GM12864 (cell line): ENCODE measurements at regions not wholly inside any gene's neighbourhood (a gene's known extent, or its start where the extent isn't known, plus 50 kb on each side); places are given as distances from the start of the nearest gene placed in this dataset.

ENCODE experiments used
- DNase-seq: peaks from one replicate; pipeline ENCODE4 v3.0.0-alpha.2; 2011; ENCODE audit warnings: low read depth
- H3K4me3 ChIP-seq: 2 replicates; pipeline ENCODE4 v1.5.1; 2011; ENCODE audit warnings: mild to moderate bottlenecking, low read depth, low read length, control low read depth
- TF ChIP-seq, protein P1 (sequence below): IDR thresholded peaks from 2 replicates; pipeline ENCODE4 v1.5.1; 2011; ENCODE audit warnings: low read depth, mild to moderate bottlenecking, moderate library complexity, low read length, control low read depth, inconsistent platforms; ENCODE audit errors: missing control alignments

DNA sequence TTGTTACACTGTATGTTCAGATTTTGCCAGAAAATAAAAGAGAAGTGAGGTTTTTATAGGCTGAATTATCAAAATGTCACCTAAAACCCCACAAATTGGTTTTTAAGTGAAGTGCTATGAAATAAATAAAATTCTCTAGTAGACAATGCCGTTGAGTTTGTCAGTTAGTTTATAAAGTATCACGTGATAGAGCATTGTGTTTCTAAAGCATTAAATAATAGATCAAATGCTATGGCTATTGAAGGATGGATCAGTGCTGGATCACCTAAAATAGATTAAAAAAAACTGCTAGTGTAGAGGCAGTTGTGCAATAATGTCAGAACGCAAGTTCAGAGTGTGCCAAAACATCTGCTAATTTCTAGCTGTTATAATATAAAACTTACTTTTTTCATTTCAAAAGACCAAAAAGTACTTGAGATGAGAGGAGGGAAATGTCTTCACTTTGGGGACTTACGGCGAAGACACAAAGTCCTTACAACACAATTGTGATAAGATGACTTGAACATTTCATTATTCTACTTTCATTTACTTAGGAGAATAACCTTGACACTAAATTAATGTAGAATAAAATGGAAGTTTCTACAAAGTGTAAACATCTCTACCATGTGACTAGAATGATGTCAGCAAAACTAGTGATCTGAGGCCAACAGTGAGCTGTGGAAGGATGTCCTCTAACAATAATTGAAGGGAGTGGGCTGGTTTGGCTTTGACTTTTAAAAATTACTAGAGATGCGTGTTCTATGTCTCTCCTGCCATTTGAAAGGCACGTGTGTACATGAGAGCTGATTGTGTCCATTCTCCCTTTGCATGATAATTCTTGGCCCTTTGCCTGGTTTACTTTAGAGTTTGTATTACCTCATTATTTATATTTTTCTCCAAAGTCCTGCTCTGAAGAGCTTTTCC lies 154.4 kb upstream of the PDE3A start:
- H3K4me3 ChIP-seq, result no peak overlapping the region
- DNase-seq, result no peak
- TF ChIP-seq, protein P1, sequence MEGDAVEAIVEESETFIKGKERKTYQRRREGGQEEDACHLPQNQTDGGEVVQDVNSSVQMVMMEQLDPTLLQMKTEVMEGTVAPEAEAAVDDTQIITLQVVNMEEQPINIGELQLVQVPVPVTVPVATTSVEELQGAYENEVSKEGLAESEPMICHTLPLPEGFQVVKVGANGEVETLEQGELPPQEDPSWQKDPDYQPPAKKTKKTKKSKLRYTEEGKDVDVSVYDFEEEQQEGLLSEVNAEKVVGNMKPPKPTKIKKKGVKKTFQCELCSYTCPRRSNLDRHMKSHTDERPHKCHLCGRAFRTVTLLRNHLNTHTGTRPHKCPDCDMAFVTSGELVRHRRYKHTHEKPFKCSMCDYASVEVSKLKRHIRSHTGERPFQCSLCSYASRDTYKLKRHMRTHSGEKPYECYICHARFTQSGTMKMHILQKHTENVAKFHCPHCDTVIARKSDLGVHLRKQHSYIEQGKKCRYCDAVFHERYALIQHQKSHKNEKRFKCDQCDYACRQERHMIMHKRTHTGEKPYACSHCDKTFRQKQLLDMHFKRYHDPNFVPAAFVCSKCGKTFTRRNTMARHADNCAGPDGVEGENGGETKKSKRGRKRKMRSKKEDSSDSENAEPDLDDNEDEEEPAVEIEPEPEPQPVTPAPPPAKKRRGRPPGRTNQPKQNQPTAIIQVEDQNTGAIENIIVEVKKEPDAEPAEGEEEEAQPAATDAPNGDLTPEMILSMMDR, result no peak

DNA sequence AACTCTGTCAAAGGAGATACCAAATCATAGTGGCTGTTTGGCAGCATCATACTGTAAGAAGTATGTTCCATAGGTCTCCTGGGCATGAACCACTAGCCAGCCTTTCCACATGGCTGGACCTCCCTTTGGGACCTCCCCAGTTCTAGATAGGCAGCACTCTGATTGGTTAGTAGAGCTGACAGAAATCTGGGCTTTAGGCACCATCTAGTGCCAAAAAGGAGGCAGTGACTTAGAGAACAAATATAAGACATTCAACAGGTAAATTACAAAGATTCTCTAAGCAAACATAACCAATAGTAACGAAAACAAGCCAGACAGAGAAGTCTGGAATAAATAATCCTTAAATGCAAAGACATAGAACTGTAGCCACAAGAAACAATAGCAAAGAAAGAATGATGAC lies 148.0 kb upstream of the PDE3A start:
- TF ChIP-seq, protein P1, result no peak
- no peak for DNase-seq
- H3K4me3 ChIP-seq, result no peak overlapping the region

DNA sequence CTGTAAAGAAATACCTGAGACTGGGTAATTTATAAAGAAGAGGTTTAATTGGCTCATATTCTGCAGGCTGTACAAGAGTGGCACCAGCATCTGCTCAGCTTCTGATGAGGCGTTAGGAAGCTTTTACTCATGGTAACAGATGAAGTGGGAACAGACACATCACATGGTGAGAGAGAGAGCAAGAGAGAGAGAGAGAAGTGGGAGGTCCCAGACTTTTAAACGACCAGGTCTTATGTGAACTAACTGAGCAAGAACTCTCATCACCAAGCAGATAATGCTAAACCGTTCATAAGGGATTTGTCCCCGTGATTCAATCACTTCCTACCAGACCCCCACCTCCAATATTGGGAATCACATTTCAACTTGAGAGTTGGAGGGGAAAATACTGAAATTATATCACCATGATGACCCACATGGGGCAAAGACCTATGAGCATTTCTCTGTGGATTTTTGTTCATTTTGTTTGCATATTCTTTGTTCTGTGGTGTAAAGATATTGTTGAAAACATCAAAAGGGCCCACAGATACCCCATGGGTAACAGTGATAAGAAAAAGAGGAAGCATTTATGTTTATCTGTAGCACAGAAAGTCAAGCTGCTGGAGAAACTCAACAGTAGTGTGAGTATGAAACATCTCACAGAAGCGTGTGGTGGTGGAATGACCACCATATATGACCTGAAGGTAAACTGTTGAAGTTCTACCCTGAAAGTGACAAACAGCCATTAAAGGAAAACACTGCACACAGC lies 135.2 kb upstream of the PDE3A start:
- DNase-seq, result no peak
- no peak overlapping the region for H3K4me3 ChIP-seq
- TF ChIP-seq, protein P1, result no peak

DNA sequence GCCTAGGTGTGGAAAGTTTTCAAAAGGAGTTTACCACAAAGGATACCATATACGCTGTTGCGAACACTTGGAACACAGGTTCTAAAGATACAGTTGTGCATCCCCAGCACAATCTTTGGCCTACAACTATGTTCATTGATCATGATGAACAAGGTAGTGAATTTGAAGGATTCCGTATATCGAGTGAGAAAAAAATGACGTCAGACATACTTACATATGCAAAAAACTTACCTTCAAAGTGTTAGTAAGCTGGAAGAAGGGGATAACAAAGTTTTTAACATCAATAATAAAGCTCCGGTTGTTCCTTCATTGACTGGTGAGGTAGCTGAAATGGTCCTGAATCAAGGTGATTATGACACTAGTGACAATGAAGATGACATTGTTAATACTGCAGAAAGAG lies 133.9 kb upstream of the PDE3A start:
- DNase-seq, result no peak
- H3K4me3 ChIP-seq, result no peak overlapping the region
- TF ChIP-seq, protein P1, result no peak

DNA sequence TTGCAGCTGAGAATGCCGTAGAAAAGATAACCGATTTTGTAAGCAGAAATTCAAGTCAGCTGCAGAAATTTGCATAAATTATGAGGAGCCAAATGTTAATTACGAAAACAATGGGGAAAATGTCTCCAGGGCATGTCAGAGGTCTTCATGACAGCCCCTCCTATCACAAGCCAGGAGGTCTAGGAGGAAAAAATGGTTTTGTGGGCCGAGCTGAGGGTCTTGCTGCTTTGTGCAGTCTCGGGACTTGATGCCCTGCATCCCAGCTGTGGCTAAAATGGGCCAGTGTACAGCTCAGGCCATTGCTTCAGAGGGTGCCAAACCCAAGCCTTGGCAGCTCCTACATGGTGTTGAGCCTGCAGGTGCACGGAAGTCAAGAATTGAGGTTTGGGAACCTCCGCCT lies 131.2 kb upstream of the PDE3A start:
- H3K4me3 ChIP-seq, result no peak overlapping the region
- DNase-seq, result no peak
- TF ChIP-seq, protein P1, result no peak

DNA sequence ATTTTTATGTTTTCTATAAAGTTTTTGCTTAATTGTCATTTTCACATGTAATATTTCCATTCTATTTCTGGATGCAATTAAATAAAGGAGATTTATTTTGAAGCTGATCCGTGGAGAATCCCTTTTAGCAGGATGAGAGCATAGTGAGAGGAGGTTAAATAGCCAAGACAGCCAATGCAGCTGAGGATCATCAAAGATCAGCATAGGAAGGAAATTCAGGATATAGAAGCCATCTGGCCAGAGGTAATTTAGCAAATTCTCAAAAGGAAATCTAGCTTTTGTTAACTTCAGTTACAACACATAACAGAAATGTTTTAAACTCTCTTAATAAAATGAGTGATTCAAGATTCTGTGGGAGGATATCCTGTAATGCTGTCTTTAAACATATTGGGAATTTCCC lies 122.8 kb upstream of the PDE3A start:
- TF ChIP-seq, protein P1, result no peak
- no peak overlapping the region for H3K4me3 ChIP-seq
- no peak for DNase-seq
